ENCODE measurements at regions not wholly inside any gene's neighbourhood (a gene's known extent, or its start where the extent isn't known, plus 50 kb on each side); places are given as distances from the start of the nearest gene placed in this dataset.

DNA sequence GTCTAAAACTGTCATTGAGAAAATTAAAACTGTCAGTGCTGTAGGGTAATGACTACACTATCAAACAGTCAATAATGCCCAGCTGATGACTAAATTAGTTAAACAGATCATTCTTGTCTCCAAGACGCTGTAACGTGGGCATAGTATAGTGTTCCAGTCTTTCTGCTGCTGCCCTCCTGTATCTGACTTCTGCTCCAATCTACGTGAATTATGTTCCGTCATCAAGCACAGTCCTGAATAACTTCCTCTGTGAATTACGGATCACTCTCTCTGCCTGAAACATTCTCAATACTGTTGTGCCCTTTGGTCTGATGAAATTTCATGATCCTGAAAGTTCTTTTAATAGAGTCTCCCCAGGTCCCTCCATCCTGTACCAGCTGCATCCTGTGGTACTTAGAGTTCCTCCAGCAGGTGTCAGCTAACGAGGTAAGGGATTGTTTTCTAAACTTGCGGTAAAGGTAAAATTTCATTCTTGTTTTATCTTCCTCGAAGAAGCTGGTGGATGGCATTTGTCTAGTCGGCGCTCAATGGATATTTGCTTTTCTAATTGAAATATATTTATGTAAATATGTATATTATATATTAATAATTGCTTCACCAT, 393.5 kb upstream of the ADARB2 start:
- DNase-seq: no peak

DNA sequence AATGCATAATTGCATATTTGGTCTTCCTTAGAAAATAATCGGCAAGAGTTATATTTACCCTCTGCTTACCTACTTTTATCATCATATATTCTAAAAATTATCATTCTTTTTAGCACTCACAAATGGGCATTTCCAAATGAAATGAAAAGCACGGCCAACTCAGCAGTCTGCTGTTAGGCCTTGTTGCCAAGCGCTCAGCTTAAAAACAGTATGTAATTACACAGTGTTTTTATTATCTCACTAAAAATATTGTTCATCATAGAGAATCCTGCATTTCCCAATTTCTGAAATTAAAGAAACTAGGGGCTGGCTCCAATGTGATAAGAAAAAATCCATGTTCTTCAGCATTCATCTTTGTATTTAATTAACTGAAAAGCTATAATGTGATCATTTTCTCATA, 391.7 kb upstream of the ADARB2 start:
- DNase-seq: no peak

DNA sequence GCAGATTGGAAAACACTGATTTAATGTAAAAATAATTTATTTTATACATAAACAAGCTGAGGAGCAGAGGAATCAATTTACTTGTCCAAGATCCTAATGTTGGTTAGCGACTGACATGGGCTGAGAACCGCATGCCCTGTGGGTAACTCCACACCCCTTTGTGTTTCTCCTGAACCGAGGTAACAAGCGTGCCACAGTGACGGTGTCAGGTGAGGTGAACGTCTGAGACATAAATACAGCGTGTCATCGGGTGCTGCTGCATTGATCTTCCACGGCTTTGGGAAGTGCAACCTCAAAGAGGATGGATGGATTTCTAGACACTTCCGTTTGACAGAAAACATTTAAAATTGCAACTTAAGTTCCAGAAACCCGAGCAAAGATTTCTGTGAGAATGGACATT, 386.8 kb upstream of the ADARB2 start:
- DNase-seq: no peak

DNA sequence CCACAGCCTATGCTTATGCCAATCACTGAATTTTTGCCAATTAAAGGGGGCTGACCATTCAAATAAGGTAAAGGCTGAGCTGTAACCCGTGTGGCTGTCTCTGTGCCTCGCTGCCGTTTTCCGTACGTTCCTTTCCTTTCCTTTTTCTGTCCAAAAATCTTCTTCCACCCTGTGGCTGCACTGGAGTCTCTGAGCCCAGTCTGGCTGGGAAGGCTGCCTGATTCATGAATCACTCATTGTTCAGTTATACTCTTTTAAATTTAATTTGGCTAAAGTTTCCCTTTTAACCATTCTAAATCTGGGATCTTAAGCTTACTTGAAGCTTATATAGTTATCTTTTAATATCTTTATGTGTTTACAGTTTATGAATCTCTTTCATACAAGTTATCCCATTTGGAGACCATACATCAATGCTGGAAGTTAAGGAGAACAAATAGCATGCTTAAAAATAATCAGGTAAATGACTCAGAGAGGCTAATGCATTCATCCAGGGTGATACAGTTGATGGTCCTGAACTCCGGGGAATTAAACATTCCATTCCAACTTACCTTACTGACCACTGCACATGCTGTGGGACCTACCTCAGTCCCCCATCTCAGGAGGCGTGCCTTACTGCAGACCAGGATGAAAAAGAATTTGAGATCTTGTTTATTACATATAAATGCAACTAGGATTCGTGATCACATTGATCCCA, 385.3 kb upstream of the ADARB2 start:
- no peak for DNase-seq

DNA sequence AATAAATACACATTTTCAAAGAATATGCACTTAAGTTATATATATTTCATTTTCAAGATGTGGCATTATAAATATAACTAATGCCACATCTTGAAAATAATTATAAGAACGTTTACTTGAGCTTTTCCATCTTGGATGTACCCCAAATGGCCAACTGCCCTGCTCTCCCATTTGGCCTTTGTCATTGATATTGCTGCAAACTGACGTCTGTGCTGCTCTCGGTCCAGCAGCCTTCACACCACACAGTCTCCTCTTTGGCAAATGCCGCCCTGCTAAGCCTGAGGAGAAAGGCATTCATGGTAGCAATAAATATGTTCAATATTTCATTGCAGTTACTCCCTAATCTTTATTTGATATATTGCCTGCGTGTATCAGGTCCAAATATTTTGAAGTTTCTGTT, 384.6 kb upstream of the ADARB2 start:
- DNase-seq: no peak

DNA sequence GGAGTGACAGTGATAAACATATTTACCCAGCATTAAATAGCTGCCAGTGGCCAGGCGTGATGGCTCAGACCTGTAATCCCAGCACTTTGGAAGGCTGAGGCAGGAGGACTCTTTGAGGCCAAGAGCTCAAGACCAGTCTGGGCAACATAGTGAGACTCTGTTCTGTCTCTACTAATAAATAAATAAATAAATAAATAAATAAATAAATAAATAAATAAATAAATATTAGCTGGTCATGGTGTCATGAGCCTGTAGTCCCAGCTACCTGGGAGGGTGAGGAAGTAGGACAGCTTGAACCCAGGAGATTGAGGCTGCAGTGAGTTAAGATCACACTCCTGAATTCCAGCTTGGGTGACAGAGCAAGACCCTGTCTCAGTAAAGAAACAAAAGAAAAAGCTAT, 384.0 kb upstream of the ADARB2 start:
- DNase-seq: no peak

DNA sequence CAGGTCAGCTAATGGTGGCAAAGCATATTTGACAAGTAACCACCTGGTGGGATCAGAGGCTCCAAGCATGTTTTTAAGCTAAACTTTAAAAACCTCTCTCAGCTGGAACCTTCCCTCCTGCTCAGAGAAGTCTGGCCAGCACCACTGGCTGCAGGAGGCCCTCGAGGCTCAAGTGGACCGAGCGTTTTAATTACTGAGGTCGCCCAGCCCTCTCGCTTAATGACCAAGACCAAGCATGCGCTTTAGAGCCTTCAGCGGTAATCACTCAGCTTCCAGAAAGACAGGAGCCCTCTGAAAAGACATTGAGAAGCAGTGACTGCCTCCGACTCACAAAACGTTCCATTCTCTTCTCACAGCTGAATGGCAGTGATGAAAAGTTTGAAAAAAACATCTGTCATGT, 383.4 kb upstream of the ADARB2 start:
- no peak for DNase-seq

DNA sequence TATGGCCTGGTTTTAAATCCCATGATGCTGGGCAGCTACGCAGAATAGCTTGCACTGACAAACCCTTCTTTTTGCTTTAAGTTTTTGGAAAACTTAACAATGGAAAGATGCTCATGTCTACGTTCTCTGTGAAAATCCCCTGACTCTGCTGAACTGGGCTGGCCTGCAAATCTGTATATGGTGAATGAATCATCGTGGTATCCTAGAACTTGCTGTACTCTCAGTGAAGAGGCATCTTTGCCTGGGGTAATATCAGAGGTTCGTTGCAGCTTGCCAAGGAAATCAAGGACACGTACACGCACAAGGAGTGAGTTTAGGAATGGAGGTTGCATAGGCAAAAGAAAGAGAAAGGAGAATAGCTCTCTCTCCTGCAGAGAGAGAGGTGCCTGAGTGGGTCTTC, 382.0 kb upstream of the ADARB2 start:
- no peak for DNase-seq

DNA sequence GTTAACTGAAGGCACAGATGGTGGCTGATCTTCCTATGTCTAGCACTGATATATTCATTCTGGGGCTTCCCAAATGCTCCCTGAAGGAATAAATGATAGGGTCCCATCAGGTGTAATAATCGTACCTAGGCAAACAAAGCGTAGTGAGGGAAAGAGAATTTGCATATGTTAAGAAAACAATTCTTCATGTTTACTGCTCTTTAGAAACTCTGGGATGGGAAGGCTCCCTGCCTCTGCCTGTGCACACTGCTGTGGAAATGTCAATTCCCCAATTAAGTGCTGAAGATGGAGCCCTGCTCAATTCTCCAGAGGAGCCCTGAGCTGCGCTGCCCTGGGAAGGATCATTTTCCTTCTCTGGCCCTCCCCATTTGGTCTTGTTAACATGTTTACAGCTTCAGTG, 380.9 kb upstream of the ADARB2 start:
- DNase-seq: no peak

DNA sequence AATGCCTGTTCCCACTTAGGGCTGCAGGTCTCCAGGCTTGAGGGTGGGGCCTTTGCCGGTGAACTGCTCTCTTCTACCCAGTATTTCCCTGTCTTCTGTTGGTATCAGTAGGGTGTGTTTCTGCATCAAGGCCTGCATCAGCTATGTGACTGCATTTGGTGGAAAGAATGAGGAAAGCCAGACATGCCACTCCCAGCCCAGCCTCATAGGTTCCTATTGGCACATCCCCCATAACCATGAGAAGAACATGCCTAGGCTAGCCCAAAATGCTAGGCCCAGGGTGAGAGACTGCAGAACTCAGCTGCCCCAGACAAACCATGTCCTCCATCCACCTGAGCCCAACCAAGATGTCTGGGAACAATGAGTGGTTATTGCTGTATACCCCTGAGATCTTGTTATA, 380.3 kb upstream of the ADARB2 start:
- no peak for DNase-seq

DNA sequence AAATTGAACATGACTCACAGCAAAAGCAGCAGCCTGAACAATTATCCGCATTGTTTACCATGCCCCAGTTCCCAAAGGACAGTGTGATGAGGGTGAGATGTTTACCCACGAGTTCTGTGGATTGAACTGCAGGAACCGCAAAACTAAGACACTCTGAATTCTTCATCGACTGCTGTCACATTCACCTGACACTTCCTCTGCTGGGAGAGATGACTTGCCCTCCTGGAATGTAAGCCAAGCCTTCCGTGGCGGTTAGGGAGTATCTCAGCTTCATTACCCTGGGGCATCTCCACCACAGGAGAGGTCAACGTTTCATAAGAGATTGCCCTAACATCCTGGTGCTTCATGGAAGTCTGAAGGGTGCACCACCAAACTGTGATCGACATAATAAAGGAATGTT, 374.6 kb upstream of the ADARB2 start:
- DNase-seq: no peak

DNA sequence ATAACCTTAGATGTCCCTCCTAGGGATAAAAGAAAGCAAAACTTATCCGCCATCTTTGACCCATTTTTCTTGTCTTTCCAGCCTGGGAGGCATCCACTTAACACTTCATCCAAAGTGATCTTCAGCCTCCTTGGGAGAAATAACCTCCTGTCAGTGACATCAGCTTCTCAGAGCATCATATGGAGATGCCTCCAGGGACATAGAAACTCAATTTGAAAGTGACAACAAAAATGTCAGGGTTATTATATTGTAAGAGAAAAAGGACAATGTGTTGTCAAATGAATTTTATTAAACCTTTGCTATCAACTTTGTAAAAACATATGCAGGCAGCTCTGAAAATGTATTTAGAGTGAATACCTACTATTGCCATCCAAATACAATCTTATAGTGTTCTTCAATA, 371.2 kb upstream of the ADARB2 start:
- no peak for DNase-seq

DNA sequence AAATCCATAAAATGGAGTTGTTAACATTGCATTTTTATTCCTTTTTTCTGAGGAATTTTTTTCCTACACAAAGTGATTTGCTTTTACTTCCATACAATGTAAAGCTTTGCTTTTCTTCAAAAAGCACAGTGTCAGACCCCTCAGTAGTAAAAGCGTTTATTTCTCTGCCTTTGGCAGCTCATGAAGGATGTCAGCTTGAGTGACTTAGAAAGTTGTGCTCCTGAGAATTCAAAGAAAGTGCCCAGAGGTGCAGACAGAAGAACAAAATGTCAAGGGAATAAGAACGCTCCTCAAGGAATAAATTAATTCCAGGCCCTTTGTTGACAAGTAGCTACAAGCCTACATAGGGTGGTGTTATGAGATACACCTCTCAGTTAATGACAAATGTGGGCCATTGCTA, 369.3 kb upstream of the ADARB2 start:
- DNase-seq: no peak

DNA sequence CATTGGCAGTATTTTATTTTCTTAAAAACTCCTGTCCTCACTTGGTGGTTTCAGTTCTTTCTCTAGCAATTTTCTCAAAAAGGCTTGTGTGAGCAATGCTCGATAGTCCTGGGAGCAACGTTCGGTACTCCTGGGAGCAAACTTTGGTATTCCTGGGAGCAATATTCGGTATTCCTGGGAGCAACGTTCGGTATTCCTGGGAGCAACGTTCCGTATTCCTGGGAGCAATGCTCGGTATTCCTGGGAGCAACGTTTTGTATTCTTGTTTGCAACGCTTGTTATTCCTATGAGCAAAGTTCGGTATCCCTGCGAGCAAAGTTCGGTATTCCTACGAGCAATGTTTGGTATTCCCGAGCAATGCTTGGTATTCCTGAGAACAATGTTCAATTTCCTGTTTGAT, 362.0 kb upstream of the ADARB2 start:
- DNase-seq: no peak

DNA sequence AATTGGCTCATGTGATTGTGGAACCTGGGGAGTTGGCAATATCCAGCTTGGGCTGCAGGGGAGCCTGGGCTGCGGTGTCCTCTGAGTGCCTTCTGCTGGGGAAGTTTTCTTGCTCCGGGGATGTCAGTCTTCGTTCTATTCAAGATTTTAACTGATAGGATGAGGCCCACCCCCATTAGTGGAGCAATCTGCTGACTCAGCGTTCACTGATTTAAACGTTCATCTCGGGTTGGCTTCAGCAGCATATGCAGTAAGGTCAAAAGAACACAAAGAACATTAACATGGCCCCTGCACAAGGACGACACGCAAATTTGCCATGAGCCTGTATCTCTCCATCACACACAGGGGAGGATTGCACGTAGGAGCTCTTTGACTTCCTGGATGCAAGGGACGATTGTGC, 360.6 kb upstream of the ADARB2 start:
- no peak for DNase-seq

DNA sequence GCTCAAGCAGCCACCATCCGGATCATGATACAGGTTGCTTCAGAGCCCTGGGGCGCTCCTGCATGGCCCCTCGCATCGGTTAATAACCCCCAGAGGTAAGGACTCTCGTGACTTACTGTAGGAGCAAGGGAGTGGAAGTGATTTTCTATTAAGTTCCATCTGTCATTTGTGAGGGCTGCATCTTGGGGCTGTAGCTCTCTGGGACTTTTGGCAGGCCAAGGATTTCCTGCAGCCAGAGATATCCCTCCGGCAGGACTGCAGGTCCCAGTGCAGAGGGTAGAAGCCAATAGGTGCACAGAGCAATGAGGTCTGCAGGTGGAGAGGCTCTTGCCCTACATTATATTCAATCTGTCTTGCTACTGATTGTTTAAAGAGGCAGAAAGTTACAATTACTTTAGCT, 356.8 kb upstream of the ADARB2 start:
- peak; percentile 17 for DNase-seq

DNA sequence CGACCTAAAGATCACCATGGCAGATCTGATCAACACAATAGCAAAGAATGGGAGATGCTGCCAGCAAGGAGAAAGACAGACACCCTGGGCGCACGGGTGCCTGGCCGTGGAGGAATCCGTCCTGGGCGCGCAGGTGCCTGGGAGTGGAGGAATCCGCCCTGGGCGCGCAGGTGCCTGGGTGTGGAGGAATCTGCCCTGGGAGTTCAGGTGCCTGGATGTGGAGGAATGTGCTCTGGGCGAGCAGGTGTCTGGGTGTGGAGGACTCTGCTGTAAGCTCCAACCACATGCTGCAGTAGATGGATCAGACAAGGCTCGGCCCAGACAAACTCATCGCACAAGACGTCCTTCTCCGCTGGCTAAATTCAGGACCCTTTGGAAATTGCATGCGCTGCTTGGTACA, 346.3 kb upstream of the ADARB2 start:
- DNase-seq: no peak

DNA sequence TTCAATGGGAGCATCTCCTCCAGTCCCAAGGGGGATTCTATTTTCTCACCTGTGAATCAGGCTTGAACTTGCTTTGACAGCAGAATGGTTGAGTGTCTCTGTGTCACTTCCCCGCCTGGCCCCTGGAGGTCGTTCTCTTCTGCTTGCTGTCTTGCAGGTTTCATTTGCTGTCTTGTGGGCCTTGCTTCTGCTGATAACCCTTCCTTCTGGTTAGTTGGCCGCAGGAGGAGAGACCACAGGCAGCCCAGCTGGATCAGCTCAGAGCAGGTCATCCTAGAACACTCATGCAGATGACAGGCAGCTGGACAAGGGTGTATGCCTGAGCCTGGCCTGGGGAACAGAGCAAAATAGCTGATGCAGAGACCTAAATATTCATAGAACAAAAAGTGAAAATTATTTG, 344.2 kb upstream of the ADARB2 start:
- DNase-seq: no peak

DNA sequence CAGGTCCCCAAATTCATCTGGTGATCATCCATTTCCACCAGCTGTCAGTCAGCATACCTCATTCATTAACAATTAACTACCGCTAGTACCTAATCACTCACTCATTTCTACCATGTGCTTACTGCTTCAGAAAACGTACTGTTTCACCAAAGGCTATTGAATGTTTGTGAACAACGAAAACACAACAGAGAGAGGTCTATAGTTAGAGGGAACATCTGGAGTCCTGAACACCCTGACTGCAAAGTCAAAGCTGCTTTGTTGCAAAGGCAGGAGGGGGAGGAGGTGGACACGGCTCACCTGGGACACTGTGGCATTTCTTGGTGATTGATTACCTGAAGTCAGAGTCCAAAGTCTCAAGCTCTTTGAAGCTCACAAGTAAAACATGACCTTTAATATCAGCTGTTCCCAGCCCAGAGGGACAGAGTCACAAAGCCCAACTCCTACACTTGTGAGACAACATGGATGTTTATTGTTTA, 342.3 kb upstream of the ADARB2 start:
- no peak for DNase-seq

DNA sequence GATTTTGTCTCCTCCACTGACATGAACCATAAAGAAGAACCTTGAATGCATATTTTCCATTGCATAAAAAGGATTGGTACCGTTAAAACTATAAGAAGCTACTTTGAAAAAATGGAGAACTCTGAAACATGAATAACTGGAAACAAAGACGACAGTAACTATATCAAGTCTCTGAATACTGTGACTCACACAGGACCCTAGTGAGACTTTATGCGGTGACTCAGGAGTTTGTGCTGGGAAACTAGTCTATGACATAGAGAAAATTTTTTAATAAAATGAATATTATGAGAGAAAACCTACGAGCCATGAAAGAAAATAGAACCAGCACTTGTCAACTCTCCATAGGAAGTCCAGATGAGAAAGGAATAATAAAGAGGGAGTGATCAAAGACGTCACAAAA, 339.9 kb upstream of the ADARB2 start:
- no peak for DNase-seq

DNA sequence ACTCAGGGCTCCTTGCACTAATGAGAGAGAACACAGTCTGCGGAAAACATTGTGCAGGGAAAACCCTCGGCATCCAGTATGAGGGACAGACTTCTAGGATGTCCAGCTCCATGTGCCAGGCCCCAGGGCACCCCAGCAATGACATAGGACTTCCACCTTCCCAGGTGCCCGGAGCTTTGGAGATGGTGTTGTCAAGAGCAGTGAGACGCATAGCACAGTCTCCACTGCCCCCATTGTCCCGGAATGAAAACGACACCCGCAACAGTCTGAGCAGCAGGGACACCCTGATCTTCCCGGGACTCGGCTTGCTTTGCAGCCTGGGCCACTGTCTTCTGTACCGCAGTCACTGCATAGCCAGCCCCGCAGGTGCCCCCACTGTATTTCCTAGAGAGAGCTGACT, 339.2 kb upstream of the ADARB2 start:
- no peak for DNase-seq

DNA sequence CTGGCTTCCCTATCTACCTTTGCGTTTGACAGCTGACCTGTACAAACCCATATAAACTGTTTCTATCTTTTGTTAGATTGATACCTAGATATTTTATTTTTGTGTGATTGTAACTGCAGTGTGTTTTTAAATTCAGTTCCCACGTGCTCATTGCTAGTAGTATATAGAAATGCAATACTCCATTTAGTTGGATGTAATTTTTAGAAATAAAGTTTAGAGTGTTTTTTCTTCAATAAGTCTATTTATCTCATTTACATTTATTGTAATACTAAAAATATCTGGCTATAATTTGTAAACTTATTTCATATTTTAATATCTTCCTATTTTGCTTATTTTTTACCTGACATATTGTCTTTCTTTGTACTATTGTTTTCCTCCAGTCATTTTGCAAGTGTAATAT, 329.7 kb upstream of the ADARB2 start:
- no peak for DNase-seq

DNA sequence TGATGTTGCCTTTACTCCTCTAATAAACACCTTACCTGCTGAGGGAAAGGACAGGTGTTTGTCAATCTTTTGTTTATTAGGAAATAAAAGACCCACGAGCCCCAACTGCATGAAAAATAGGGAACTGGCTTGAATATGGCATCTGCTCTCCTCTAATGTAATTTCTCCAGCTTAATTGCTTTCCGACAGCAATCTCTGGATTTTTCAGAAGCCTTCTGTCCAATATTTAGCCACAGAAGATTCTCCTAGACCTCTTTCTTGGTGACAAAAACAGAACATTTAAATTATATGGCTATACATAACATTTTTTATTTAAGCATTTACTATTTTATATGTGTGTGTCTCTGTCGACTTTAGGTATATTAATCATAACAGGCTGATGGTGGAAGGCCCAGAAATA, 317.4 kb upstream of the ADARB2 start:
- DNase-seq: no peak

DNA sequence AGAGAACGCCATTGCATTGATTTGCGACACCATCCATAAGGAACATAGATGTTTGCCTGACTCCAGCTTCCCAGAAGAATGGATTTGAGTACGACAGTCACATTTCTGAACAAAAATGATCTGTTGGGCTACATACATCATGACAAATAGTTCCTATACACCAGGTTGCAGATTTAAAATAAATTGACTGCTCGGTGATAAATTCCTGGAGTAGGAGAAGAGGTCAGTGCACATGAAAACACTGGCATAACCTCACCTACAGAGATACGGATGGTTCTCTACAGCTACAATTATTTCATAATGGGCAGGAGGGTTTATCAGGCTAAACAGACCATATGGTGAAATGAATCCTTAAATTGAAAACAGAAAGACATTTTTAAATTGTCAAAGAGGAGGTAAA, 316.5 kb upstream of the ADARB2 start:
- no peak for DNase-seq

DNA sequence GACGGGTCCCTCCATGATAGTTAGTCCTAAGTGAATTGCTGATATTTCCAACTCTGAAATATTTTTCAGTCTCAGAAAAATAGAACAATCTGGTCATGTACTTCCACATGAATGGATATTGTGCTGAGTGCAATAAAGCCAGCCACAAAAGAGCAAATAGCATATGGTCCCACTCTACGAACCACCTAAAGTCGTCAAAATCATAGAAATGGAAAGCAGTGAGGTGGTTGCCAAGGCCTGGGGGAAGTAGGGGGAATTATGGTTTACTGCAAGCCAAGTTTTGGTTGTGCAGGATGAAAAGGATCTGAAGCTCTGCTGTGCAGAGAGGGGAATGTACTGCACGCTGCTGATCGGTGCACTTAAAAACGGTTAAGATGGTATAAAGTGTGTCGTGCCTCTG, 313.8 kb upstream of the ADARB2 start:
- no peak for DNase-seq
